OCI-LY1 (cell line): ENCODE measurements at regions not wholly inside any gene's neighbourhood (a gene's known extent, or its start where the extent isn't known, plus 50 kb on each side); places are given as distances from the start of the nearest gene placed in this dataset.

Experiments
- H2AFZ ChIP-seq: fragments of 200-600 bp; sonication (generic), shearing (Covaris generic); 2 replicates; pipeline ENCODE4 v1.6.0; 2014; ENCODE audit warnings: antibody characterized with exemption, mild to moderate bottlenecking, low read length
- H3F3A ChIP-seq: fragments of 200-600 bp; sonication (generic), shearing (Covaris generic); 2 replicates; pipeline ENCODE4 v1.6.0; 2014; ENCODE audit warnings: mild to moderate bottlenecking, antibody characterized with exemption, low read length, moderate library complexity; ENCODE audit not compliant: insufficient read depth
- H3K27ac ChIP-seq: fragments of 200-600 bp; sonication (generic); 2 replicates; pipeline ENCODE4 v1.5.1; 2014; ENCODE audit warnings: low read length, mixed run types, mild to moderate bottlenecking, low read depth; ENCODE audit not compliant: poor library complexity, severe bottlenecking
- H3K27me3 ChIP-seq: fragments of 200-600 bp; sonication (generic); 2 replicates; pipeline ENCODE4 v1.6.0; 2014; ENCODE audit warnings: antibody characterized with exemption, mild to moderate bottlenecking, low read length, moderate library complexity; ENCODE audit not compliant: insufficient read depth
- H3K36me3 ChIP-seq: fragments of 200-600 bp; sonication (generic); 2 replicates; pipeline ENCODE4 v1.6.1; 2014; ENCODE audit warnings: mild to moderate bottlenecking, antibody characterized with exemption, low read length, moderate library complexity, mixed read lengths; ENCODE audit not compliant: insufficient read depth
- H3K4me1 ChIP-seq: fragments of 200-600 bp; sonication (generic); 2 replicates; pipeline ENCODE4 v1.5.1; 2014; ENCODE audit warnings: mild to moderate bottlenecking, low read length, moderate library complexity; ENCODE audit not compliant: insufficient read depth, severe bottlenecking
- H3K4me2 ChIP-seq: fragments of 200-600 bp; sonication (generic), shearing (Covaris generic); 2 replicates; pipeline ENCODE4 v1.6.1; 2014; ENCODE audit warnings: low read length
- H3K4me3 ChIP-seq: fragments of 200-600 bp; sonication (generic); 2 replicates; pipeline ENCODE4 v1.5.1; 2014; ENCODE audit warnings: low read length, low read depth, mild to moderate bottlenecking, mixed read lengths; ENCODE audit not compliant: poor library complexity, severe bottlenecking
- H3K79me2 ChIP-seq: fragments of 200-600 bp; shearing (Covaris generic); 2 replicates; pipeline ENCODE4 v1.6.1; 2016; ENCODE audit warnings: mixed run types, low read length, mixed read lengths; ENCODE audit not compliant: insufficient read depth
- H3K9ac ChIP-seq: fragments of 200-600 bp; sonication (generic), shearing (Covaris generic); 2 replicates; pipeline ENCODE4 v1.6.1; 2014; ENCODE audit warnings: mild to moderate bottlenecking, low read length, mixed read lengths
- H3K9me2 ChIP-seq: fragments of 200-600 bp; sonication (generic), shearing (Covaris generic); 2 replicates; pipeline ENCODE4 v1.6.1; 2014; ENCODE audit warnings: low read depth, mild to moderate bottlenecking, low read length, mixed read lengths
- H3K9me3 ChIP-seq: fragments of 200-600 bp; shearing (Covaris generic); 2 replicates; pipeline ENCODE4 v1.6.1; 2014; ENCODE audit warnings: low read length, mixed read lengths
- H4K20me1 ChIP-seq: fragments of 200-600 bp; sonication (generic), shearing (Covaris generic); 2 replicates; pipeline ENCODE4 v1.6.0; 2016; ENCODE audit warnings: mild to moderate bottlenecking, low read length; ENCODE audit not compliant: insufficient read depth
- CTCF ChIP-seq: fragments of 200-600 bp; sonication (generic), shearing (Covaris generic); IDR thresholded peaks from 2 replicates; pipeline ENCODE4 v1.5.1; 2017; ENCODE audit warnings: mild to moderate bottlenecking, antibody characterized with exemption, low read length, moderate library complexity, mixed read lengths
- EZH2 ChIP-seq: fragments of 200-600 bp; sonication (generic), shearing (Covaris generic); IDR thresholded peaks from 2 replicates; pipeline ENCODE4 v1.8.0; 2017; ENCODE audit warnings: borderline replicate concordance, mixed run types, mild to moderate bottlenecking, antibody characterized with exemption, low read length, moderate library complexity, mixed read lengths

GRCh38 chr13:107190065-107190464 is 622.1 kb upstream of the ARGLU1 start:
- Histone ChIP-seq H2AFZ (no peak overlapping the region), H3F3A (no peaks in the 10 kb centered on the region)
- TF ChIP-seq CTCF (no peak), EZH2 (no peak)

GRCh38 chr13:107185889-107186288 is 618.0 kb upstream of the ARGLU1 start:
- Histone ChIP-seq H3K4me1 (no peaks in the 10 kb centered on the region), H3K27ac (no peak overlapping the region), H3F3A (no peaks in the 10 kb centered on the region), H3K27me3 (no peaks in the 10 kb centered on the region), H4K20me1 (no peaks in the 10 kb centered on the region), H3K9me3 (no peaks in the 10 kb centered on the region), H2AFZ (no peak overlapping the region), H3K4me2 (no peak overlapping the region), H3K9me2 (no peaks in the 10 kb centered on the region), H3K79me2 (no peaks in the 10 kb centered on the region), H3K4me3 (no peak overlapping the region), H3K36me3 (no peaks in the 10 kb centered on the region), H3K9ac (no peak overlapping the region)
- TF ChIP-seq CTCF (no peak), EZH2 (no peak)

More at GRCh38 chr13:107190065-107190464, 622.1 kb upstream of the ARGLU1 start:
- H4K20me1 ChIP-seq = no peaks in the 10 kb centered on the region
- H3K4me3 ChIP-seq = no peak overlapping the region
- no peak overlapping the region for H3K27ac ChIP-seq
- no peak overlapping the region for H3K9ac ChIP-seq
- no peak overlapping the region for H3K4me2 ChIP-seq
- no peaks in the 10 kb centered on the region for H3K4me1 ChIP-seq
- H3K27me3 ChIP-seq = no peaks in the 10 kb centered on the region
- no peaks in the 10 kb centered on the region for H3K79me2 ChIP-seq
- H3K9me2 ChIP-seq = no peaks in the 10 kb centered on the region
- H3K9me3 ChIP-seq = no peaks in the 10 kb centered on the region
- no peaks in the 10 kb centered on the region for H3K36me3 ChIP-seq

GRCh38 chr13:107170270-107170931 is 602.5 kb upstream of the ARGLU1 start:
- H4K20me1 ChIP-seq = no peaks in the 10 kb centered on the region
- H3K4me3 ChIP-seq = no peak overlapping the region
- H3K9me2 ChIP-seq = no peaks in the 10 kb centered on the region
- H3K4me1 ChIP-seq = no peaks in the 10 kb centered on the region
- no peaks in the 10 kb centered on the region for H3K27me3 ChIP-seq
- H3K9me3 ChIP-seq = no peaks in the 10 kb centered on the region
- H3K36me3 ChIP-seq = no peaks in the 10 kb centered on the region
- no peaks in the 10 kb centered on the region for H3K79me2 ChIP-seq
- no peaks in the 10 kb centered on the region for H3F3A ChIP-seq
- H3K27ac ChIP-seq = no peak overlapping the region
- no peak overlapping the region for H3K9ac ChIP-seq
- H3K4me2 ChIP-seq = no peak overlapping the region
- no peak overlapping the region for H2AFZ ChIP-seq
- TF ChIP-seq EZH2 = no peak
- TF ChIP-seq CTCF = no peak
